ENCODE measurements at regions not wholly inside any gene's neighbourhood (a gene's known extent, or its start where the extent isn't known, plus 50 kb on each side); places are given as distances from the start of the nearest gene placed in this dataset.

GRCh38 chr3:189517981-189518380 is 113.2 kb upstream of the TP63 start:
- ATAC-seq (replicated peaks), result no peak
- Mint-ChIP-seq H3K9me3 (peaks cover 9 to 27% of the 10 kb centered on the region in 2 donors), H3K4me1 (ENCODE audit: low read depth in 2 of 2) (no peaks in the 10 kb centered on the region), H3K27me3 (no peaks in the 10 kb centered on the region), H3K27ac (no peak overlapping the region), H3K36me3 (ENCODE audit: insufficient read depth) (no peaks in the 10 kb centered on the region), H3K4me3 (no peak overlapping the region)
- no peak for DNase-seq

DNA sequence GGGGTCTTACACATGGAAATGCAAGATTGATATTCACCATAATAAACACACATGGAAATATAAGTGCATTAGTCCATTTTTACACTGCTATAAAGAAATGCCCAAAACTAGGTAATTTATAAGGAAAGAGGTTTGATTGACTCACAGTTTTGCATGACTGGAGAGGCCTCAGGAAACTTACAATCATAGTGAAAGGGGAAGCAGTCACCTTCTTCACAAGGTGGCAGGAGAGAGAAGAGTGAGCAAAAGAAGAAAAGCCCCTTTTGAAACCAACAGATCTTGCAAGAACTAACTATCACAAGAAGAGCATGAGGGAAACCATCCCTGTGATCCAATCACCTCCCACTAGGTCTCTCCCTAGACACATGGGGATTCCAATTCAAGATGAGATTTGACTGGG is 111.7 kb upstream of the TP63 start:
- no peaks in the 10 kb centered on the region for H3K27me3 Mint-ChIP-seq
- DNase-seq (no peak), ATAC-seq (replicated peaks) (no peak)
- H3K4me1 Mint-ChIP-seq (ENCODE audit: low read depth in 2 of 2), result no peaks in the 10 kb centered on the region
- no peaks in the 10 kb centered on the region for H3K36me3 Mint-ChIP-seq (ENCODE audit: insufficient read depth)
- peaks cover 8 to 20% of the 10 kb centered on the region in 2 donors for H3K9me3 Mint-ChIP-seq
- no peak overlapping the region for H3K4me3 Mint-ChIP-seq
- no peak overlapping the region for H3K27ac Mint-ChIP-seq

- Mint-ChIP-seq H3K27me3 (no peaks in the 10 kb centered on the region), H3K4me1 (ENCODE audit: low read depth in 2 of 2) (no peaks in the 10 kb centered on the region), H3K36me3 (ENCODE audit: insufficient read depth) (no peaks in the 10 kb centered on the region), H3K27ac (no peak overlapping the region), H3K9me3 (peaks cover 0 to 4% of the 10 kb centered on the region in 2 donors), H3K4me3 (no peak overlapping the region)
- DNase-seq, result no peak
- no peak for ATAC-seq (replicated peaks)
These were observed 101.7 kb upstream of the TP63 start for GRCh38 chr3:189529468-189529867.

- DNase-seq, result no peak
- Mint-ChIP-seq H3K4me3 (no peak overlapping the region), H3K36me3 (ENCODE audit: insufficient read depth) (no peaks in the 10 kb centered on the region), H3K4me1 (ENCODE audit: low read depth in 2 of 2) (no peaks in the 10 kb centered on the region), H3K27me3 (no peaks in the 10 kb centered on the region), H3K9me3 (peaks cover 0 to 3% of the 10 kb centered on the region in 2 donors), H3K27ac (no peak overlapping the region)
- ATAC-seq (replicated peaks), result no peak
These were observed 101.2 kb upstream of the TP63 start for GRCh38 chr3:189529889-189530471.

GRCh38 chr3:189530822-189531221 is 100.4 kb upstream of the TP63 start:
- H3K36me3 Mint-ChIP-seq (ENCODE audit: insufficient read depth), result no peaks in the 10 kb centered on the region
- H3K4me3 Mint-ChIP-seq, result no peak overlapping the region
- H3K27ac Mint-ChIP-seq, result no peak overlapping the region
- no peaks in the 10 kb centered on the region for H3K4me1 Mint-ChIP-seq (ENCODE audit: low read depth in 2 of 2)
- H3K27me3 Mint-ChIP-seq, result no peaks in the 10 kb centered on the region
- no peaks in the 10 kb centered on the region for H3K9me3 Mint-ChIP-seq
- ATAC-seq (replicated peaks) (no peak), DNase-seq (no peak)

DNA sequence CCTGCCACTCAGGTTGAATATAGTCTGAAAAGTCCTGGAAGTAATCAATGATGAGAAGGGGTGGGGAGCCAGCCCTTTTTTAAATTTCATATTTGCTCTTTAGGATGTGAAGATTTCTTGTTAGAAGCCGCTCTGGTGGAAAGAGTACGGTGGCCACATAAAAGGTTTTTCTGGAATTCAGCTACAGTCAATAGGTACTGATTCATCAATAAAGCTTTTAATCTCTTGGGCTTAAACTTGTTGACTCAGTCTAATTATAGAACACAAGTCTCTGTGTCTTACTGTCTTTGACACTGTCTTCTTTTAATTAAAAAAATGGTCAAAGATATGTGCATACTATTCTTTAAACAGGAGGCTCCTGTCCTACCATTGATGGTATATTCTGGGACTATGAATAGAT is 99.9 kb upstream of the TP63 start:
- Mint-ChIP-seq H3K4me3 (no peak overlapping the region), H3K27ac (no peak overlapping the region), H3K9me3 (no peaks in the 10 kb centered on the region), H3K36me3 (ENCODE audit: insufficient read depth) (no peaks in the 10 kb centered on the region), H3K4me1 (ENCODE audit: low read depth in 2 of 2) (no peaks in the 10 kb centered on the region), H3K27me3 (no peaks in the 10 kb centered on the region)
- no peak for DNase-seq
- ATAC-seq (replicated peaks), result no peak

GRCh38 chr3:189534531-189534930 is 96.7 kb upstream of the TP63 start:
- H3K9me3 Mint-ChIP-seq, result no peaks in the 10 kb centered on the region
- no peak for DNase-seq
- no peak overlapping the region for H3K4me3 Mint-ChIP-seq
- ATAC-seq (replicated peaks), result no peak
- H3K27ac Mint-ChIP-seq, result no peak overlapping the region
- no peaks in the 10 kb centered on the region for H3K4me1 Mint-ChIP-seq (ENCODE audit: low read depth in 2 of 2)
- H3K27me3 Mint-ChIP-seq, result no peaks in the 10 kb centered on the region
- H3K36me3 Mint-ChIP-seq (ENCODE audit: insufficient read depth), result no peaks in the 10 kb centered on the region

GRCh38 chr3:189537135-189537534 is 94.1 kb upstream of the TP63 start:
- no peaks in the 10 kb centered on the region for H3K36me3 Mint-ChIP-seq (ENCODE audit: insufficient read depth)
- no peak overlapping the region for H3K4me3 Mint-ChIP-seq
- ATAC-seq (replicated peaks) (no peak), DNase-seq (no peak)
- H3K27me3 Mint-ChIP-seq, result no peaks in the 10 kb centered on the region
- H3K27ac Mint-ChIP-seq, result no peak overlapping the region
- H3K9me3 Mint-ChIP-seq, result no peaks in the 10 kb centered on the region
- no peaks in the 10 kb centered on the region for H3K4me1 Mint-ChIP-seq (ENCODE audit: low read depth in 2 of 2)

DNA sequence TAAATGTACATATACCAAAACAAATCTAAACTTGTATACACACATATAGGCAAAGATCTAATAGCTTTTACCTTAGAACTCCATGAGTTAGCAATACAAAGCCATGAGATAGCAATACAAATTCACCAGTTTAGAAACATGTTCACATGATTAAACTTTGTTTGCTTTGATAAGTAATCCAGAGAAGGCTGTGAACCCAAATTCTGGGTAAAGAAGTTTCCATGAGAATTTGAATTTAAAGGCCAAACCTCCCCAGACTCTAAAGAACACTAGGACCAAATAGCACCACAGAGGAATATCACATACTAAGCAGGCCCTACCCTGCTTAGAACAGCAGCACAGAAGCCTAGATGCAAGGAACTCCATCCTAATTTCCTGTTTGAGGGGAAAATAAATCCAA is 83.7 kb upstream of the TP63 start:
- H3K36me3 Mint-ChIP-seq (ENCODE audit: insufficient read depth), result no peaks in the 10 kb centered on the region
- ATAC-seq (replicated peaks) (no peak), DNase-seq (no peak)
- no peak overlapping the region for H3K27ac Mint-ChIP-seq
- no peaks in the 10 kb centered on the region for H3K27me3 Mint-ChIP-seq
- no peak overlapping the region for H3K4me3 Mint-ChIP-seq
- H3K9me3 Mint-ChIP-seq, result peaks cover 8 to 21% of the 10 kb centered on the region in 2 donors
- no peaks in the 10 kb centered on the region for H3K4me1 Mint-ChIP-seq (ENCODE audit: low read depth in 2 of 2)

GRCh38 chr3:189548053-189548452 is 83.1 kb upstream of the TP63 start:
- Mint-ChIP-seq H3K4me3 (no peak overlapping the region), H3K27me3 (no peaks in the 10 kb centered on the region), H3K4me1 (ENCODE audit: low read depth in 2 of 2) (no peaks in the 10 kb centered on the region), H3K27ac (no peak overlapping the region), H3K9me3 (peaks cover 8 to 21% of the 10 kb centered on the region in 2 donors), H3K36me3 (ENCODE audit: insufficient read depth) (no peaks in the 10 kb centered on the region)
- no peak for DNase-seq
- no peak for ATAC-seq (replicated peaks)

DNA sequence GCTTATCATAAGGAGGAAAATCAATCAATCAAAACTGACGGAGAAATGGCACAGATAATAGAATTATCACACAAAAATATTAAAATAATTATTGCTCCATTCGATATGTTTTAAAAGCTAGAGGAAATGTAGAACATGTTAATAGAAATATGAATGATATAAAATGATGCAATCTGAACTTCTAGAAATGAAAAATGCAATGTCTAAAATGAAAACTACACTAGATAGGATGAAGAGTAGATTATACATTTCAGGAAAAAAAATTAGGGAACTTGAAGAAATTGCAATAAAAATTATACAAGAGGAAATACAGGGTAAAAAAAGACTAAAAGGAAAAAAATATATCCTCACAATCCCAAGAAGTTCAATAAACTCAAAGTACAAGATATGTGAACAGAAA is 80.2 kb upstream of the TP63 start:
- no peak for DNase-seq
- Mint-ChIP-seq H3K9me3 (peaks cover 11 to 21% of the 10 kb centered on the region in 2 donors), H3K4me1 (ENCODE audit: low read depth in 2 of 2) (no peaks in the 10 kb centered on the region), H3K27ac (no peak overlapping the region), H3K27me3 (no peaks in the 10 kb centered on the region), H3K36me3 (ENCODE audit: insufficient read depth) (no peaks in the 10 kb centered on the region), H3K4me3 (no peak overlapping the region)
- no peak for ATAC-seq (replicated peaks)

DNA sequence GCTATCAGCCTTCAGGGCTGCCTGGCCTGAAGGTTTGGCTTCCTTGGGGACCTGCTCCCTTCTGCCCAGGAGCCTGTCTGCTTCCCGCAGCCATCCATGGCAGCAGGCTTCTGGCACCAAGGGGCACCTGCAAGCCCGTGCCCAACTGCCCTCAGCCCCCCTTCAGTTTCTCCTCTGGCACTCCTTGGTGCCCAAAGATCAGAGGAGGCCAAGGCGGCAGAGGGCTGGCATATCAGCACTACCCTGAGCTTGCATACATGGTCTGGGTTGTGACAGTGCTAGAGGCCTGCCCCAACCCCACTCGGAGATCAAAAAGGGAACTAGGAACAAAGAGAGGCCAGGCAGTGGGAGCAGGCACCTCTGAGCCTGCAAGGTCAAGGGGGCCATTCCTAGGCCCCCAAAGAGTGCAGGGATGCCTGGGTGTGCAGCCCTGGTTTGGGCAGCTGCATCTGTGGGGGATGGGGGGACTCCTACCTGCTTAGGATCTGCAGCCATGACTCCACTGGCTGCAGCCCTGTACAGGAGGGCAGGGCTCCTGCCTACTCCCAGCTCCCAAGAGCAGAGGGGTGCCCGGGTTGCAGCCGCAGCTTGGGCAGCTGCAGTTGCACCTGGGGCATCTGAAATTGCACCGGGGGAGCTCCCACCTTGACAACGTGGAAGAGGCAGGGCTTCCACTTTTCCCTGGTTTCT is 76.2 kb upstream of the TP63 start:
- no peak for ATAC-seq (replicated peaks)

DNA sequence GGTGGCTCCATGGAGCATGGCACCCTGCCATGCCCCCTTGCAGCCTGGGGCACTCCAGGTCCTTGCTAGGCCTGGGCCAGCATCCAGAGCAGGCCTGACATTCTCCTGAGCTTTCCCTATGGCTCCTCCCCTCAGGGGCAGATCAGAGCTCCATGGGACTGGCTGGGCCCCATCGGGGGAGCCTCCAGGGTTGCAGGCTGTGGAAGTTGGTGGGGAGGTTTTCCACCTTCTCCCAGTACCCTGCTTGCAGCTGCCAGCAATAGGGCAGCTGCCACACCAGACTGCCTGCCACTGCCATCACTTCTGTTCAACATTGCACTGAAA is 75.7 kb upstream of the TP63 start:
- Mint-ChIP-seq H3K27ac (no peak overlapping the region), H3K4me3 (no peak overlapping the region), H3K36me3 (ENCODE audit: insufficient read depth) (no peaks in the 10 kb centered on the region), H3K9me3 (peaks cover 3 to 5% of the 10 kb centered on the region in 2 donors), H3K27me3 (no peaks in the 10 kb centered on the region), H3K4me1 (ENCODE audit: low read depth in 2 of 2) (no peaks in the 10 kb centered on the region)
- DNase-seq, result no peak
- no peak for ATAC-seq (replicated peaks)

More for the DNA sequence above, 76.2 kb upstream of the TP63 start:
- H3K27me3 Mint-ChIP-seq, result no peaks in the 10 kb centered on the region
- H3K9me3 Mint-ChIP-seq, result peaks cover 5 to 8% of the 10 kb centered on the region in 2 donors
- H3K36me3 Mint-ChIP-seq (ENCODE audit: insufficient read depth), result no peaks in the 10 kb centered on the region
- H3K27ac Mint-ChIP-seq, result no peak overlapping the region
- DNase-seq, result no peak
- no peaks in the 10 kb centered on the region for H3K4me1 Mint-ChIP-seq (ENCODE audit: low read depth in 2 of 2)
- no peak overlapping the region for H3K4me3 Mint-ChIP-seq

- Mint-ChIP-seq H3K4me3 (no peak overlapping the region), H3K4me1 (ENCODE audit: low read depth in 2 of 2) (no peaks in the 10 kb centered on the region), H3K36me3 (ENCODE audit: insufficient read depth) (no peaks in the 10 kb centered on the region), H3K27ac (no peak overlapping the region), H3K9me3 (peaks cover 0 to 5% of the 10 kb centered on the region in 2 donors), H3K27me3 (no peaks in the 10 kb centered on the region)
- DNase-seq (no peak), ATAC-seq (replicated peaks) (no peak)
These were observed 73.4 kb upstream of the TP63 start for GRCh38 chr3:189557824-189558223.

All from effector memory CD8-positive, alpha-beta T cell (primary cell).